ENCODE measurements at regions not wholly inside any gene's neighbourhood (a gene's known extent, or its start where the extent isn't known, plus 50 kb on each side); places are given as distances from the start of the nearest gene placed in this dataset.

- no peak overlapping the region for H3K4me3 ChIP-seq (ENCODE audit: low read depth, low read length)
- TF ChIP-seq CTCF (IDR thresholded peaks at IDR 0.05; ENCODE audit: insufficient read depth, low read depth, low read length, missing control alignments), result no peak
- no peak for DNase-seq (ENCODE audit: low read depth)
These were observed 372.7 kb downstream of the EDEM1 start for GRCh38 chr3:5560199-5560598.

- no peak overlapping the region for H3K4me3 ChIP-seq (ENCODE audit: low read depth, low read length)
- DNase-seq (ENCODE audit: low read depth), result peak; percentile 10
- TF ChIP-seq CTCF (IDR thresholded peaks at IDR 0.05; ENCODE audit: insufficient read depth, low read depth, low read length, missing control alignments), result no peak
These were observed 376.2 kb downstream of the EDEM1 start for GRCh38 chr3:5563537-5564277.

GRCh38 chr3:5564278-5564666 is 376.8 kb downstream of the EDEM1 start:
- TF ChIP-seq CTCF (IDR thresholded peaks at IDR 0.05; ENCODE audit: insufficient read depth, low read depth, low read length, missing control alignments), result no peak
- no peak for DNase-seq (ENCODE audit: low read depth)
- no peak overlapping the region for H3K4me3 ChIP-seq (ENCODE audit: low read depth, low read length)

GRCh38 chr3:5565026-5565425 is 377.5 kb downstream of the EDEM1 start:
- no peak for TF ChIP-seq CTCF (IDR thresholded peaks at IDR 0.05; ENCODE audit: insufficient read depth, low read depth, low read length, missing control alignments)
- no peak for DNase-seq (ENCODE audit: low read depth)
- no peak overlapping the region for H3K4me3 ChIP-seq (ENCODE audit: low read depth, low read length)

- no peak overlapping the region for H3K4me3 ChIP-seq (ENCODE audit: low read depth, low read length)
- no peak for DNase-seq (ENCODE audit: low read depth)
- no peak for TF ChIP-seq CTCF (IDR thresholded peaks at IDR 0.05; ENCODE audit: insufficient read depth, low read depth, low read length, missing control alignments)
These were observed 379.6 kb downstream of the EDEM1 start for GRCh38 chr3:5567113-5567512.

GRCh38 chr3:5568451-5568850 is 380.9 kb downstream of the EDEM1 start:
- no peak for TF ChIP-seq CTCF (IDR thresholded peaks at IDR 0.05; ENCODE audit: insufficient read depth, low read depth, low read length, missing control alignments)
- DNase-seq (ENCODE audit: low read depth), result peak; percentile 44
- no peak overlapping the region for H3K4me3 ChIP-seq (ENCODE audit: low read depth, low read length)

- no peak for TF ChIP-seq CTCF (IDR thresholded peaks at IDR 0.05; ENCODE audit: insufficient read depth, low read depth, low read length, missing control alignments)
- no peak for DNase-seq (ENCODE audit: low read depth)
- no peak overlapping the region for H3K4me3 ChIP-seq (ENCODE audit: low read depth, low read length)
These were observed 381.6 kb downstream of the EDEM1 start for GRCh38 chr3:5569152-5569551.
